Liver (tissue), 3 donors: ENCODE measurements at regions not wholly inside any gene's neighbourhood (a gene's known extent, or its start where the extent isn't known, plus 50 kb on each side); places are given as distances from the start of the nearest gene placed in this dataset.

ENCODE experiments used
- ATF3 ChIP-seq: IDR thresholded peaks from 2 replicates; pipeline ENCODE4 v1.6.1; 2016; ENCODE audit warnings: antibody characterized with exemption
- CTCF ChIP-seq: fragments of 150-350 bp; IDR thresholded peaks from 2 replicates; pipeline ENCODE4 v1.5.1; 2017; ENCODE audit warnings: improper control_type of control experiment, low read depth, low read length; ENCODE audit not compliant: missing input control
- RAD21 ChIP-seq, 2 donors: IDR thresholded peaks; 2 replicates each; pipeline ENCODE4 v1.6.1; 2016; ENCODE audit warnings: antibody characterized with exemption in 2 of 2, mild to moderate bottlenecking in 2 of 2
- REST ChIP-seq: IDR thresholded peaks from 2 replicates; pipeline ENCODE4 v1.6.1; 2016; ENCODE audit warnings: antibody characterized with exemption, mild to moderate bottlenecking
- SP1 ChIP-seq: IDR thresholded peaks from 2 replicates; pipeline ENCODE4 v1.6.1; 2018; ENCODE audit warnings: antibody characterized with exemption, mild to moderate bottlenecking
- TAF1 ChIP-seq: conservative IDR thresholded peaks from 2 replicates; pipeline ENCODE4 v1.6.1; 2016; ENCODE audit warnings: antibody characterized with exemption, mild to moderate bottlenecking
- YY1 ChIP-seq: IDR thresholded peaks from 2 replicates; pipeline ENCODE4 v1.6.1; 2016; ENCODE audit warnings: antibody characterized with exemption, mild to moderate bottlenecking
- ZBTB33 ChIP-seq: IDR thresholded peaks from 2 replicates; pipeline ENCODE4 v1.6.1; 2016; ENCODE audit warnings: antibody characterized with exemption
- donor health status: healthy.
- donor health status: healthy.

GRCh38 chr11:44468345-44468988 is 97.0 kb upstream of the CD82 start:
- TF ChIP-seq RAD21 (IDR thresholded peaks at IDR 0.05) (no peak), ATF3 (no peak), ZBTB33 (no peak), CTCF (no peak), REST (no peak), TAF1 (no peak), SP1 (no peak), YY1 (no peak)
